ENCODE measurements at regions not wholly inside any gene's neighbourhood (a gene's known extent, or its start where the extent isn't known, plus 50 kb on each side); places are given as distances from the start of the nearest gene placed in this dataset.

- TF ChIP-seq, protein P1, sequence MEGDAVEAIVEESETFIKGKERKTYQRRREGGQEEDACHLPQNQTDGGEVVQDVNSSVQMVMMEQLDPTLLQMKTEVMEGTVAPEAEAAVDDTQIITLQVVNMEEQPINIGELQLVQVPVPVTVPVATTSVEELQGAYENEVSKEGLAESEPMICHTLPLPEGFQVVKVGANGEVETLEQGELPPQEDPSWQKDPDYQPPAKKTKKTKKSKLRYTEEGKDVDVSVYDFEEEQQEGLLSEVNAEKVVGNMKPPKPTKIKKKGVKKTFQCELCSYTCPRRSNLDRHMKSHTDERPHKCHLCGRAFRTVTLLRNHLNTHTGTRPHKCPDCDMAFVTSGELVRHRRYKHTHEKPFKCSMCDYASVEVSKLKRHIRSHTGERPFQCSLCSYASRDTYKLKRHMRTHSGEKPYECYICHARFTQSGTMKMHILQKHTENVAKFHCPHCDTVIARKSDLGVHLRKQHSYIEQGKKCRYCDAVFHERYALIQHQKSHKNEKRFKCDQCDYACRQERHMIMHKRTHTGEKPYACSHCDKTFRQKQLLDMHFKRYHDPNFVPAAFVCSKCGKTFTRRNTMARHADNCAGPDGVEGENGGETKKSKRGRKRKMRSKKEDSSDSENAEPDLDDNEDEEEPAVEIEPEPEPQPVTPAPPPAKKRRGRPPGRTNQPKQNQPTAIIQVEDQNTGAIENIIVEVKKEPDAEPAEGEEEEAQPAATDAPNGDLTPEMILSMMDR (IDR thresholded peaks at IDR 0.05; ENCODE audit: extremely low read depth in 1 of 2, insufficient read depth in 1 of 2, low read depth in 1 of 2, low read length in 2 of 2): no peak
- TF ChIP-seq, protein P2, sequence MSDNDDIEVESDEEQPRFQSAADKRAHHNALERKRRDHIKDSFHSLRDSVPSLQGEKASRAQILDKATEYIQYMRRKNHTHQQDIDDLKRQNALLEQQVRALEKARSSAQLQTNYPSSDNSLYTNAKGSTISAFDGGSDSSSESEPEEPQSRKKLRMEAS (IDR thresholded peaks at IDR 0.05; ENCODE audit: insufficient read depth, insufficient read length): no peak
- TF ChIP-seq POLR2A (IDR thresholded peaks at IDR 0.05; ENCODE audit: low read depth, low read length): no peak
These were observed 1043.2 kb upstream of the TMEM132C start for GRCh38 chr12:127223731-127224130.

Measured in endothelial cell of umbilical vein (primary cell).